Activated naive CD8-positive, alpha-beta T cell treated with anti-CD3 and anti-CD28 coated beads, Interleukin-2, amount 10 ng/mL, durations not matched to agents 7 days and 5 days (primary cell): ENCODE measurements at regions not wholly inside any gene's neighbourhood (a gene's known extent, or its start where the extent isn't known, plus 50 kb on each side); places are given as distances from the start of the nearest gene placed in this dataset.

Experiments
- ATAC-seq: fragments of 150-1000 bp; cut with Tn5 transposase; one replicate; pipeline ENCODE4 v1.10.0; 2021; ENCODE audit warnings: low read depth, moderate library complexity
- POLR2A ChIA-PET: fragments of 350-600 bp; sonication (Branson Sonifier 250); formaldehyde crosslinking; loops from one replicate; lab custom pipeline; 2021; ENCODE audit warnings: antibody characterized with exemption; lab: Charles Lee
- DNase-seq: peaks from one replicate; pipeline ENCODE4 v3.0.0; 2021
- H3K27ac Mint-ChIP-seq: one replicate; pipeline ENCODE4 v1.8.0; 2022; ENCODE audit warnings: mild to moderate bottlenecking, mixed read lengths
- H3K27me3 Mint-ChIP-seq: one replicate; pipeline ENCODE4 v1.8.0; 2022; ENCODE audit warnings: mild to moderate bottlenecking, moderate library complexity, mixed read lengths
- H3K36me3 Mint-ChIP-seq: one replicate; pipeline ENCODE4 v1.8.0; 2021; ENCODE audit warnings: mild to moderate bottlenecking, mixed read lengths
- H3K4me1 Mint-ChIP-seq: one replicate; pipeline ENCODE4 v1.8.0; 2021; ENCODE audit warnings: mixed read lengths
- H3K4me3 Mint-ChIP-seq: one replicate; pipeline ENCODE4 v1.8.0; 2022; ENCODE audit warnings: mild to moderate bottlenecking, moderate library complexity, mixed read lengths
- H3K9me3 Mint-ChIP-seq: one replicate; pipeline ENCODE4 v1.8.0; 2021; ENCODE audit warnings: mixed read lengths

- no peak overlapping the region for H3K4me3 Mint-ChIP-seq
- peaks cover 9% of the 10 kb centered on the region for H3K36me3 Mint-ChIP-seq
- no peak overlapping the region for H3K27ac Mint-ChIP-seq
- DNase-seq (no peak), ATAC-seq (no peak)
- peaks cover 13% of the 10 kb centered on the region for H3K27me3 Mint-ChIP-seq
- POLR2A ChIA-PET: no interaction called here
- H3K4me1 Mint-ChIP-seq: peaks cover 25% of the 10 kb centered on the region
- H3K9me3 Mint-ChIP-seq: peaks cover 11% of the 10 kb centered on the region
Measured at GRCh38 chr12:67451206-67451605, 182.0 kb downstream of the CAND1 start.

GRCh38 chr12:67452119-67452805, 183.1 kb downstream of the CAND1 start:
- H3K9me3 Mint-ChIP-seq: peaks cover 11% of the 10 kb centered on the region
- H3K36me3 Mint-ChIP-seq: peaks cover 9% of the 10 kb centered on the region
- ATAC-seq (no peak), DNase-seq (no peak)
- peak overlapping the region; percentile 15 for H3K4me3 Mint-ChIP-seq
- peak overlapping the region; percentile 68 for H3K27ac Mint-ChIP-seq
- peaks cover 25% of the 10 kb centered on the region for H3K4me1 Mint-ChIP-seq
- POLR2A ChIA-PET: interaction anchor here (0.5 kb wide), 1 partner anchor 135 kb away, joined by 4 read pairs; no protein-coding TSS in a partner anchor
- H3K27me3 Mint-ChIP-seq: peaks cover 14% of the 10 kb centered on the region

- DNase-seq (no peak), ATAC-seq (no peak)
- Mint-ChIP-seq H3K4me3 (no peak overlapping the region), H3K36me3 (peaks cover 7% of the 10 kb centered on the region), H3K9me3 (peaks cover 11% of the 10 kb centered on the region), H3K27me3 (peaks cover 14% of the 10 kb centered on the region), H3K4me1 (peaks cover 25% of the 10 kb centered on the region), H3K27ac (no peak overlapping the region)
- POLR2A ChIA-PET: no interaction called here
Measured at GRCh38 chr12:67453191-67453590, 184.0 kb downstream of the CAND1 start.

- peaks cover 11% of the 10 kb centered on the region for H3K9me3 Mint-ChIP-seq
- DNase-seq (no peak), ATAC-seq (no peak)
- peaks cover 14% of the 10 kb centered on the region for H3K4me1 Mint-ChIP-seq
- POLR2A ChIA-PET: no interaction called here
- H3K27me3 Mint-ChIP-seq: peaks cover 14% of the 10 kb centered on the region
- H3K4me3 Mint-ChIP-seq: no peak overlapping the region
- no peak overlapping the region for H3K27ac Mint-ChIP-seq
- peaks cover 7% of the 10 kb centered on the region for H3K36me3 Mint-ChIP-seq
Measured at GRCh38 chr12:67455236-67455635, 186.1 kb downstream of the CAND1 start.

GRCh38 chr12:67456431-67456901, 187.3 kb downstream of the CAND1 start:
- Mint-ChIP-seq H3K4me1 (peaks cover 9% of the 10 kb centered on the region), H3K9me3 (peaks cover 7% of the 10 kb centered on the region), H3K4me3 (no peak overlapping the region), H3K27ac (no peak overlapping the region), H3K27me3 (peaks cover 14% of the 10 kb centered on the region), H3K36me3 (peaks cover 2% of the 10 kb centered on the region)
- POLR2A ChIA-PET: no interaction called here
- no peak for ATAC-seq
- DNase-seq: no peak

GRCh38 chr12:67457136-67457535, 188.0 kb downstream of the CAND1 start:
- Mint-ChIP-seq H3K4me3 (no peak overlapping the region), H3K27me3 (peaks cover 14% of the 10 kb centered on the region), H3K9me3 (peaks cover 4% of the 10 kb centered on the region), H3K27ac (no peak overlapping the region), H3K36me3 (peaks cover 2% of the 10 kb centered on the region), H3K4me1 (peaks cover 6% of the 10 kb centered on the region)
- ATAC-seq (no peak), DNase-seq (no peak)
- POLR2A ChIA-PET: no interaction called here

GRCh38 chr12:67457778-67458665, 188.9 kb downstream of the CAND1 start:
- peaks cover 14% of the 10 kb centered on the region for H3K27me3 Mint-ChIP-seq
- POLR2A ChIA-PET: no interaction called here
- DNase-seq (no peak), ATAC-seq (no peak)
- H3K4me3 Mint-ChIP-seq: no peak overlapping the region
- no peaks in the 10 kb centered on the region for H3K36me3 Mint-ChIP-seq
- H3K9me3 Mint-ChIP-seq: peaks cover 1% of the 10 kb centered on the region
- H3K4me1 Mint-ChIP-seq: peaks cover 1% of the 10 kb centered on the region
- H3K27ac Mint-ChIP-seq: no peak overlapping the region

- Mint-ChIP-seq H3K4me1 (no peaks in the 10 kb centered on the region), H3K9me3 (no peaks in the 10 kb centered on the region), H3K27ac (no peak overlapping the region)
Measured at GRCh38 chr12:67459173-67459572, 189.4 kb upstream of the DYRK2 start.

GRCh38 chr12:67459578-67459977, 189.0 kb upstream of the DYRK2 start:
- Mint-ChIP-seq H3K36me3 (no peaks in the 10 kb centered on the region), H3K4me3 (no peak overlapping the region), H3K27ac (no peak overlapping the region), H3K4me1 (no peaks in the 10 kb centered on the region), H3K27me3 (peaks cover 10% of the 10 kb centered on the region), H3K9me3 (peaks cover 1% of the 10 kb centered on the region)
- POLR2A ChIA-PET: no interaction called here
- ATAC-seq (no peak), DNase-seq (no peak)

More at GRCh38 chr12:67459173-67459572, 189.4 kb upstream of the DYRK2 start:
- Mint-ChIP-seq H3K36me3 (no peaks in the 10 kb centered on the region), H3K4me3 (no peak overlapping the region), H3K27me3 (peaks cover 13% of the 10 kb centered on the region)
- no peak for DNase-seq
- ATAC-seq: no peak
- POLR2A ChIA-PET: no interaction called here

- Mint-ChIP-seq H3K36me3 (no peaks in the 10 kb centered on the region), H3K4me3 (no peak overlapping the region), H3K9me3 (peaks cover 1% of the 10 kb centered on the region), H3K4me1 (no peaks in the 10 kb centered on the region), H3K27ac (no peak overlapping the region), H3K27me3 (peaks cover 7% of the 10 kb centered on the region)
- no peak for DNase-seq
- ATAC-seq: no peak
- POLR2A ChIA-PET: no interaction called here
Measured at GRCh38 chr12:67460388-67460787, 188.2 kb upstream of the DYRK2 start.

- Mint-ChIP-seq H3K4me3 (no peak overlapping the region), H3K27me3 (no peaks in the 10 kb centered on the region), H3K4me1 (peaks cover 4% of the 10 kb centered on the region), H3K9me3 (peaks cover 12% of the 10 kb centered on the region), H3K36me3 (peaks cover 8% of the 10 kb centered on the region), H3K27ac (no peak overlapping the region)
- no peak for DNase-seq
- ATAC-seq: no peak
- POLR2A ChIA-PET: interaction anchor here (0.6 kb wide), 1 partner anchor 46 kb away, joined by 3 read pairs; no protein-coding TSS in a partner anchor
Measured at GRCh38 chr12:67468549-67469245, 179.8 kb upstream of the DYRK2 start.

GRCh38 chr12:67469666-67470065, 178.9 kb upstream of the DYRK2 start:
- Mint-ChIP-seq H3K9me3 (peaks cover 10% of the 10 kb centered on the region), H3K27me3 (no peaks in the 10 kb centered on the region), H3K4me3 (no peak overlapping the region), H3K27ac (peak overlapping the region; percentile 49), H3K36me3 (peaks cover 8% of the 10 kb centered on the region), H3K4me1 (peaks cover 4% of the 10 kb centered on the region)
- POLR2A ChIA-PET: no interaction called here
- ATAC-seq (peak; percentile 81), DNase-seq (no peak)

- Mint-ChIP-seq H3K27me3 (no peaks in the 10 kb centered on the region), H3K27ac (no peak overlapping the region), H3K9me3 (peaks cover 7% of the 10 kb centered on the region), H3K4me1 (peaks cover 6% of the 10 kb centered on the region), H3K36me3 (peaks cover 6% of the 10 kb centered on the region), H3K4me3 (no peak overlapping the region)
- POLR2A ChIA-PET: no interaction called here
- ATAC-seq: no peak
- no peak for DNase-seq
Measured at GRCh38 chr12:67471810-67472209, 176.7 kb upstream of the DYRK2 start.
